ENCODE measurements at regions not wholly inside any gene's neighbourhood (a gene's known extent, or its start where the extent isn't known, plus 50 kb on each side); places are given as distances from the start of the nearest gene placed in this dataset.
"Not testable (repeated sequence)": the region's sequence is repeated elsewhere in the genome, so short reads cannot be mapped to it uniquely, and the experiment has no call there.

DNA sequence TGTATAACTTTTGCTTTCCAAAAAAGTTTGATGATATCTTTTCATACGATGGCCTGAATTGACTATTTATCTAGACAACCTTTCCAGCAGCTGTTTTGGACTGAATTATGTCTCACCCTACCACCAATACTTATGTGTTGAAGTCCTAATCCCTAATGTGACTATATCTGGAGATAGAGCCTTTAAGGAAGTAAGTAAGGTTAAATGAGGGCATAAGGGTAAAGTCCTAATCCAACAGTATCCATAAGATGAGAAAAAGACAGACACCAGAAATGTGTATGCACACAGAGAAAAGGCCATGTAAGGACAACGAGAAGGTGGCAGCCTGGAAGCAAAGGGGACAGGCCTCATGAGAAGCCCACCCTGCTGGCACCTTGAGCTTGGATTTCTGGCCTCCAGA is 86.6 kb upstream of the PPARGC1A start:
- DNase-seq, result no peak

- no peak for DNase-seq
These were observed 83.5 kb upstream of the PPARGC1A start for GRCh38 chr4:23973308-23973855.

GRCh38 chr4:23972805-23973204 is 83.0 kb upstream of the PPARGC1A start:
- DNase-seq, result no peak

DNA sequence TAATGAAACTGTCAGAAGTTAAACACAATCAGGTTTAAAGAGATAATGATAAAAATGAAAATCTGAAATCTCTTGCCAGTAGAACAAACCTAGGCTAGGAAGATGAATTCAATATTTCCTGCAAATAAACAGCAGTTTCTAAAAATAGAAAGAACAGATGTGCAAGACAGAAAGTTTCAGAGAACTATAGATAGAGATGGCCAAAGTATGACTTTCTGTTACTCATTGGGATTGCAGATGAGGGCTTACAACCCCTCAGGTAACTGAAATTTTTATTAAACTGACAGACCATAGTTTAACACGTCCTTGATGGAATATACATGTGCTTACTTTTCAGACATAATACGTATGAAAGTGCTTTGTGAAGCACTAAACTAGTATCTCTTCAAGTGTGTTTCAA is 82.3 kb upstream of the PPARGC1A start:
- DNase-seq, result no peak

DNA sequence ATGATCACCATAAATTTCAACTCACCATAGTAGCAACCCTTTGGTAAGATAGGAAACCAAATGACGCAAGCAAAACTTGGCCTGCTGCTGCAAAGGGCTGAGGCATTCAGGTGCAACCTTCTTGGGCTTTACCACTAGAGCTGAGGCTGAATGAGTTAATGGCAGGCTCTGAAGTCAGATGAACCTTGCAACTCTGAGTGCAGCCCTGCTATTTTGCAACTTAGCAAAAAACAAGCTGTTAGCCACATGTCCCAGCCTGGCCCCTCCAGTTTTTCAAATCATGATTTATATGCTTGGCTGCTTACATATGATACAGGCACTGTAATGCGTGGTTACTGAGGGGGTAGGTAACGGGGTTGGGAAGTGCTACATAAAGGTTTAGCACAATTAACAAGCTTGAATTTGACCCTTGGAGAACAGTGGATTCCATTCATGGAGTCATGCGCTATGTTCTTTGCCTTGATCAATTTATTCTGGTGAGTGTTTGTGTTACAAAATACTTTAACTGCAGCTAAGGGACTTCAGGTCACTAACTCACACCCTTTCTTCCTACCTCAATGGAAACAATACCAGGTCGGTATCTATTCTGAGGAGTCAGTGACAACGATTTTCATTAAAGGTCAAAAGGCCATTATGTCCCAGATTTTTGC is 80.5 kb upstream of the PPARGC1A start:
- DNase-seq, result no peak

- DNase-seq, result no peak
These were observed 79.8 kb upstream of the PPARGC1A start for GRCh38 chr4:23969635-23970145.

DNA sequence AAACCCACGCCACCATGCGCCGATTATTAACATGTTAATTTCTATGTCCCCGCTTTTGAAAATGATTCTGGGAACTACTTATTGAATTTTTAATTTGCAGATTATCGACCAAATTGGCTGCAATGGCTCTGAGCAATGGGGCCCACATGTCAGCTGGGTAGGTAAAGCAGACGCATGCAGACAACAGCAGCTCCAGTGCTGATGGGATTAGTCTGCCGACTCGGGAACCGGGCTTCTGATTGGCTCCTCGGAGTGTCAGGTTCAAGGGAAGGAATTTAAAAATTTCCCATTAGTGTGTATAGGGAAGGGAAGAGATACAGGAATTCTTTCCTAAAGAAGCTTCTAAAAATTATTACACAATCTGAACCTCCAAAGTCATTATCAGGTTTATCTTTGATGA is 77.4 kb upstream of the PPARGC1A start:
- DNase-seq, result no peak

DNA sequence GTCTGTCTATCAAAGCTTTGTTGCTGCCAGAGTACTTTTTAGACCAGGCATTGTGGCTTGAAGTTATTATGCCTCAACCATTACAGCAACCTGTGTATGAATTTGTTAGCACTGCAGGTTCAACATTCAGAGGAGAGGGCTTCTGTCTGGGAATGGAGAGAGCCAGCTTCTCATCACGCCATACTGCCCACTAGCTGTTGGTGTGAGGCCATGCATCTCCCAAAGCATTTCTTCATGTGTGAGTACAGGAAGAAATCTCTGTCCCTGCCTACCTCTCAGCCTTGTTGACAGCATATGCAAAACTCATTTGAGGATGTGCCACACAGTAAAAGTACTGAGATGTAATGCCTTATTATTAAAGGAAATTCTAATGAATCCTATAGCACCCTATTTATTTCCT is 76.9 kb upstream of the PPARGC1A start:
- DNase-seq, result no peak

- no peak for DNase-seq
These were observed 72.6 kb upstream of the PPARGC1A start for GRCh38 chr4:23962462-23962861.

DNA sequence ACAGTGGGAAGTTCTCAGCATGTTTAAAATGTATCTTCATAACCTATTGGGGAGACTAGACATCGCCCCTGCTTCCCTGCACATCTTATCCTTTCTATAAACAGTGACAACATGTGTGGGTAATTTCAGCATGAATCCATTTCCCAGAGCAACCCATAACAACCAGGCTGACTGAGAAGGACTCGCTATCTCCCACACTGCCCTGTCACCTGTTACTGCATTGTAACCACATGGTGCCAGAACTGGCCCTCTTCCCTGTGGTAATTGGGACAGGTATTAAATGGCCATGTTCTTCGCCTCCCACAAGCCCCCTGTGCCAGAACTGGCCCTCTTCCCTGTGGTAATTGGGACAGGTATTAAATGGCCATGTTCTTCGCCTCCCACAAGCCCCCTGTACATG is 71.5 kb upstream of the PPARGC1A start:
- not testable (repeated sequence) for DNase-seq

DNA sequence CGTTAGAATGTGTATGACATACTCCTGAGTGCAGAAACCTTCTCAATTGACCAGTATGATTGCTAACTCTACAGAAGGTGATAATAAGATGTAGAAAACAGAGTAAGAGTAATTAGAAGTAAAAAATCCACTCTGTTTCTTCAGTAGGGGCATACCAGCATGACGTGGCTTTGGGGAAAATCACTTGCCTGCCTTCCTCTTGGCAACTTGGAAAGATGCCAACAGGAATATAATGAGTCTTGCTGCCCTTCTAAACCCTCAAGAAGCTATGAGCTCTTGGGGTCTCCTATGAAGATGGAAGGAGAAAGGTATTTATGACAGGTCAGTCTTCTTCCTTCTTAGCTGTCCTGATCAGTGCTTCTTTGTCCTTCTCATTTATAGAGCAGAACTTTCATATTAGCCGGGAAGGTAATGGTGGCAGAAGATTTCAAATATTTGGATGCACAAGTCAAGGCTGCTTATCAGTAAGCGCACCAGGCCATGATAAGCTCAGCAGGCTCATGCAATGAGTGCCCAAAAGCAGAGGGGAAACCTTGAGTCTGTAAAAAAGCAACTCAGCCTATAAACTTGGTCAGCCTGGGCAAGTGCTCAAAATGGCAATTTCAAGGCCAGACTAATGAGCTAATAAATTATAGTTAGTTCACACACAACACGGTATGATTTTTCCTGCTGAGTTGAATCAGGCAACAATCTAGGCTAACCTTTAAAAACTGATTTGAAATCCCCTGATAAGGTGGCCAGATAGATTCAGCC is 69.7 kb upstream of the PPARGC1A start:
- DNase-seq, result no peak

DNA sequence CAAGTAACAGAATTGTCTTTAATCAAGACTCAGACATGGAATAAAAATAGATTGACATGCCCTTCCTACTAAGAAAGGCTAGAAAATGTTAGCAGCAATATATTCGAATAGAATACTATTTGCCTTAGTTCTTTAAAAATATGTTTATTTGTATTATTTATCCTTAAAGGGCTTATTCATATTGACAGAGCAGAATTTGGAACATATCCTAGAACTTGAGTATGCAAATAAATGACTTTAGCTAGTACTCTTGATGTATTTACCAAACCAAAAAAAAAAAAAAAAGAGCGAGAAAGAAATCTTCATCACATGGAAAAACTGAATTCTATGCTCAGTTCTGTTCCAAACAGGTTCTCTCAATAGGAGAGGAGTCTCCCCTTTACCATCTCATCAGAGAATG is 68.9 kb upstream of the PPARGC1A start:
- DNase-seq, result no peak

GRCh38 chr4:23957465-23957864 is 67.6 kb upstream of the PPARGC1A start:
- DNase-seq, result no peak

DNA sequence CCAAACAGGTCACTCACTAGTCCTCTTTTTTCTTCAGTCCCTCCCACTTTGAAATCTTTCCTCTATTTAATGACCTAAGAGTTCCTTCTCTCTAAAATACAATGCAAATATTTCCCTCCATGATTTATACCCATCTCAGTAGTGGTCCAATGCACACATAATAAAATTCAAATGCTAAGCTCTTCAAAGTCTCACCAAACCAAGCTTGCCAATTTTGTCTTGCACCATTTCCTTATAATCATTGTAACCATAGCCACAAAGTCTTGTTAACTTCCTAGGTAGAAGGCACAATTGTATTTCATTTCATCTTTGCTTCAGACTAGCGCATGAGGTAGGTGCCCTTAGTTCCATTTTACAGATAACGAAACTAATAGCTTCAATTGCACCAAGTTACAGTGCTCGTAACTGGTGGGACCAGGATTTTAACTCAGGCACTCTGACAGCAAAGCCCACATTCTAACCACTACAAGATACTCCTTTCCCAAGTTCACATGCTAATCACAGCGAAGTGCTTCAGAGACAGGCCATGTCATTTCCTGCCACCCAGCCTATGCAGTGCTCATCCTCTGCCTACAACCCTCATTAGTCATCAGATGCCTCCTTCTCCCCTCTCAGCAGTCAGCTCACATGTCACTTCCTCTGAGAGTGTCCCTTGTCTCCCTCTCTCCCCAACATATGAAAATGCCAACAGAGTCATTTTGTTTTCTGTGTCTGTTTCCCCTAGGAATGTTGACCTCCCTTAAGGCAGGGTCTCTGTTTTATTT is 66.9 kb upstream of the PPARGC1A start:
- DNase-seq, result no peak

- no peak for DNase-seq
These were observed 62.4 kb upstream of the PPARGC1A start for GRCh38 chr4:23952258-23952657.

GRCh38 chr4:23947826-23948225 is 58.0 kb upstream of the PPARGC1A start:
- DNase-seq, result no peak

DNA sequence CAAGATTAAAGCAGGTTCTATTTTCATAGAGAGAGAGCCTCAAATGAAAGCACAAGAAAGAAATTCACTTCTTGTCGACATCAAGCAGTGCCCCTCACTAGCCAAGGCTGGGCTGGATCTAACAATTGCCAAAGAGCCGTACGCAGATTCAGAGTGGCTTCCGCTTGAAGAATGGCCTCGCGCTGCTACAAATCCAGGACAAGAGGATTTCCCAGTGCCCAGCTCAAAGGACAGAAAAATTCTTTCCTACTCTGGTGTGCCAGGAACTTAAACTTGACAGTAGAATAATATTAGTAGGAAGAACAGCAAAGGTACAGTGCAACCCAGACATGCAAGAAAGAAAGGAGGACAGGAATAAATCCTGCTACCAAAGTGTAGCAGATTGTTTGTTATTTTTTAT is 56.5 kb upstream of the PPARGC1A start:
- DNase-seq, result no peak

DNA sequence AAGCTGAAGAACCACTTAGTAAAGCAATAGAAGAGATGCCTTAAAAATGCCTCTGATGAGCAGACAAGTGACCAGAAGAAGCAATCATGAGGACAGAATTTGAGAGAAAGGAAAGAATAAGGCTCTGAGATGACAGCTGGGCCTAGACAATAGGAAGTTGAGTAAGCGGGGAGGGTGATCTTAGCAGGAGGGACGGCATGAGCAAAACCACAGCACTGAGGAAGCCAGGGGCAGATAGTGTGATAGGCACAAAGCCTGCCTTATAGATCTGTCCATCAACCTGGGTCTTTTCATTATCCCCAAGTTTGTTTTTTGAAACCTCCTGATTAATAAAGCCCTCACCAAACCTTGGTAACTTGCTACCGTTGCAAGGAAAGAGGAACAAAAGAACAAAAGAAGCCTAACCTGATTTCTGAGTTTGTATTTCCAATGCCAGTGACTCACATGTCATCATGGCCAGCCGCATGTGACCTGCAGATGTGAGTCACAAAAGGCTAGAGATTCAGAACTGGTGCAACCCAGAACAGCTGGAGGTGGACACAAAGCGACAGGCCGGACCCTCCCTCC is 55.7 kb upstream of the PPARGC1A start:
- peak; percentile 40 for DNase-seq

DNA sequence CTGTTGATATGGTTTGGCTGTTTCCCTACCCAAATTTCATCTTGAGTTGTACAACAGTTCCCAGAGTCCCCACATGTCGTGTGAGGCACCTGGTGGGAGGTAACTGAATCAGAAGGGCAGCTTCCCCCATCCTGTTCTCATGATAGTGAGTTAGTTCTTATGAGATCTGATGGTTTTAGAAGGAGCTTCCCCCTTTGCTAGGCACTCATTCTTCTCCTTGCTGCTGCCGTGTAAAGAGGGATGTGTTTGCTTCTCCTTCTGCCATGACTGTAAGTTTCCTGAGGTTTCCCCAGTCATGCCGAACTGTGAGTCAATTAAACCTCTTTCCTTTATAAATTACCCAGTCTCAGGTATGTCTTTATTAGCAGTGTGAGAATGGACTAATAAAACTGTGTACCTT is 54.7 kb upstream of the PPARGC1A start:
- DNase-seq, result not testable (repeated sequence)

DNA sequence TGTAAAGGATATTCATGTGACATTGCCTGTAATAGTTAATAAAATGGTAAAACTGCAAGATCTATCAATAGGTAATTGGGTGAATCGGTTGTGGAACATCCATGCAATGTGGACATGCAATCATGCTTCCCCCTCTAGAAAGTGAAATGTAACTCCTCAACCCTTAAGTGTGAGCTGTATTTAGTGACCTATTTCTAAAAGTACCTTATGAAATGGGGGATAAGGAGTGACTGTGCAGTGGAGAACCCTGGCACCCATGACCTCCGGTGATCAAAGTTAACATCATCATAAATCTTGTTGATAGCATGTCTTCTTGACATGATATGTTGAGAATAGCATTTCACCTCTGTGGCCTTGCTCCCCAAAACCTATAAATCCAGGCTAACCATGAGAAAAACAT is 53.6 kb upstream of the PPARGC1A start:
- DNase-seq, result no peak

- DNase-seq, result no peak
These were observed 52.6 kb upstream of the PPARGC1A start for GRCh38 chr4:23942471-23942870.
